ENCODE measurements at regions not wholly inside any gene's neighbourhood (a gene's known extent, or its start where the extent isn't known, plus 50 kb on each side); places are given as distances from the start of the nearest gene placed in this dataset.

DNA sequence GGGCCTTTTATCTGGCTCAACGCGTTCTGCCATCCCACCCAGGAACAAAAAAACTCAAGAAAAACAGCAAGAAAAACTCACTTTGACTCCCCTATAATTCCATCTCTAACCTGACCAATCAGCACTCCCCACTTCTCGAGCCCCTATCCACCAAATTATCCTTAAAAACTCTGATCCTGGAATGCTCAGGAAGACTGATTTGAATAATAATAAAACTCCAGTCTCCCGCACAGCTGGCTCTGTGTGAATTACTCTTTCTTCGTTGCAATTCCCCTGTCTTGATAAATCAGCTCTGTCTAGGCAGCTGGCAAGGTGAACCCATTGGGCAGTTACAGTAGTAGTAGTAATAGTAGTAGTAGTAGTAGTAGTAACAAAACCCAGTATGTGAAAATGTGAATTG, 165.7 kb upstream of the CASK start:
- Histone ChIP-seq H3K79me2 (ENCODE audit: control insufficient read depth, insufficient read depth, low read length) (no peaks in the 10 kb centered on the region), H4K20me1 (ENCODE audit: control insufficient read depth, insufficient read depth, low read length, poor library complexity, severe bottlenecking) (no peaks in the 10 kb centered on the region), H3K4me2 (replicated peaks; ENCODE audit: low read depth, low read length, poor library complexity, severe bottlenecking) (no peak overlapping the region), H3K4me1 (ENCODE audit: control insufficient read depth in 2 of 2, insufficient read depth in 2 of 2, low read length in 2 of 2) (peaks cover 0 to 3% of the 10 kb centered on the region in 2 donors), H3K27me3 (replicated peaks in 1 of 4; ENCODE audit: control extremely low read depth in 1 of 4, control insufficient read depth in 3 of 4, insufficient read depth in 4 of 4, low read length in 3 of 4) (no peaks in the 10 kb centered on the region), H2AFZ (ENCODE audit: insufficient read depth, low read depth, low read length, poor library complexity, severe bottlenecking) (no peak overlapping the region), H3K9ac (ENCODE audit: low read length) (no peak overlapping the region), H3K9me3 (ENCODE audit: control extremely low read depth in 1 of 3, control insufficient read depth in 2 of 3, insufficient read depth in 1 of 3, low read length in 2 of 3) (no peaks in the 10 kb centered on the region), H3K27ac (ENCODE audit: low read length in 2 of 2) (no peak overlapping the region), H3K36me3 (replicated peaks in 1 of 2; ENCODE audit: control extremely low read depth in 1 of 2, control insufficient read depth in 1 of 2, extremely low read depth in 1 of 2, insufficient read depth in 2 of 2, low read length in 1 of 2) (no peaks in the 10 kb centered on the region), H3K4me3 (ENCODE audit: control extremely low read depth in 1 of 5, extremely low read depth in 1 of 5, insufficient read depth in 1 of 5, low read depth in 2 of 5, low read length in 4 of 5) (no peak overlapping the region)
- CTCF ChIA-PET, result no interaction called here
- Mint-ChIP-seq H3K27ac (no peak overlapping the region), H3K27me3 (no peaks in the 10 kb centered on the region), H3K4me3 (no peak overlapping the region), H3K4me1 (peaks cover 4% of the 10 kb centered on the region), H3K9me3 (ENCODE audit: insufficient read depth) (no peaks in the 10 kb centered on the region)
- WGBS (ENCODE audit: insufficient coverage), result 93% methylated on average over 2 of the region's 5 CpGs
- DNase-seq (no peak), ATAC-seq (ENCODE audit: low read depth) (no peak)
- POLR2A ChIA-PET, result no interaction called here
- intact Hi-C loops (cut with micrococcal nuclease), result no loop called here
- TF ChIP-seq EZH2 (IDR thresholded peaks at IDR 0.05; ENCODE audit: borderline replicate concordance, insufficient read depth, low read depth, low read length, poor library complexity, severe bottlenecking), result no peak
- TF ChIP-seq, protein P1, sequence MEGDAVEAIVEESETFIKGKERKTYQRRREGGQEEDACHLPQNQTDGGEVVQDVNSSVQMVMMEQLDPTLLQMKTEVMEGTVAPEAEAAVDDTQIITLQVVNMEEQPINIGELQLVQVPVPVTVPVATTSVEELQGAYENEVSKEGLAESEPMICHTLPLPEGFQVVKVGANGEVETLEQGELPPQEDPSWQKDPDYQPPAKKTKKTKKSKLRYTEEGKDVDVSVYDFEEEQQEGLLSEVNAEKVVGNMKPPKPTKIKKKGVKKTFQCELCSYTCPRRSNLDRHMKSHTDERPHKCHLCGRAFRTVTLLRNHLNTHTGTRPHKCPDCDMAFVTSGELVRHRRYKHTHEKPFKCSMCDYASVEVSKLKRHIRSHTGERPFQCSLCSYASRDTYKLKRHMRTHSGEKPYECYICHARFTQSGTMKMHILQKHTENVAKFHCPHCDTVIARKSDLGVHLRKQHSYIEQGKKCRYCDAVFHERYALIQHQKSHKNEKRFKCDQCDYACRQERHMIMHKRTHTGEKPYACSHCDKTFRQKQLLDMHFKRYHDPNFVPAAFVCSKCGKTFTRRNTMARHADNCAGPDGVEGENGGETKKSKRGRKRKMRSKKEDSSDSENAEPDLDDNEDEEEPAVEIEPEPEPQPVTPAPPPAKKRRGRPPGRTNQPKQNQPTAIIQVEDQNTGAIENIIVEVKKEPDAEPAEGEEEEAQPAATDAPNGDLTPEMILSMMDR (IDR thresholded peaks at IDR 0.05), result no peak

DNA sequence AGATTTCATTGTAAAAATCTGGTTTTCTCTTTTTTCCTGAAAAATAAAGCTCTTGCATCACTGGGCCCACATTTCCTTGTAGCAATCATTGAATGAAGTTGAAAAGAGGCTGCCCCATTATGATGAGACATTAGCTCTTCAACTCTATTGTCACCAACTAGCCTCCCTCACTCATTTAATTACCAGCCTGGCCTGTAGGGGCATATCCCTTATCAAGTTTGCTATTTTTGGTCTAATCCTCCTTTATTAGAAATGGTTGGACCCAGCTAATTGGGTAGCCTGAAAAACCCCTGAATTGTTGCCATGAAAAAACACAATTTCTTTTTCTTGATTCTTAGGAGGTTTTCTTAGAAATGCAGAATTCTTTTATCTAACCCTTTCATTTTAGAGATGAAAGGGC, 164.6 kb upstream of the CASK start:
- H3K4me1 ChIP-seq (ENCODE audit: control insufficient read depth in 2 of 2, insufficient read depth in 2 of 2, low read length in 2 of 2), result no peaks in the 10 kb centered on the region
- Mint-ChIP-seq H3K4me3 (no peak overlapping the region), H3K4me1 (no peaks in the 10 kb centered on the region), H3K27me3 (no peaks in the 10 kb centered on the region), H3K27ac (no peak overlapping the region), H3K9me3 (ENCODE audit: insufficient read depth) (no peaks in the 10 kb centered on the region)
- ChIA-PET POLR2A (no interaction called here), CTCF (no interaction called here)
- no peaks in the 10 kb centered on the region for H3K79me2 ChIP-seq (ENCODE audit: control insufficient read depth, insufficient read depth, low read length)
- DNase-seq (no peak), ATAC-seq (ENCODE audit: low read depth) (no peak)
- no peaks in the 10 kb centered on the region for H3K27me3 ChIP-seq (replicated peaks in 1 of 4; ENCODE audit: control extremely low read depth in 1 of 4, control insufficient read depth in 3 of 4, insufficient read depth in 4 of 4, low read length in 3 of 4)
- H3K4me3 ChIP-seq (ENCODE audit: control extremely low read depth in 1 of 5, extremely low read depth in 1 of 5, insufficient read depth in 1 of 5, low read depth in 2 of 5, low read length in 4 of 5), result no peak overlapping the region
- TF ChIP-seq, protein P1 (IDR thresholded peaks at IDR 0.05), result no peak
- TF ChIP-seq EZH2 (IDR thresholded peaks at IDR 0.05; ENCODE audit: borderline replicate concordance, insufficient read depth, low read depth, low read length, poor library complexity, severe bottlenecking), result no peak
- no peak overlapping the region for H2AFZ ChIP-seq (ENCODE audit: insufficient read depth, low read depth, low read length, poor library complexity, severe bottlenecking)
- H3K9me3 ChIP-seq (ENCODE audit: control extremely low read depth in 1 of 3, control insufficient read depth in 2 of 3, insufficient read depth in 1 of 3, low read length in 2 of 3), result no peaks in the 10 kb centered on the region
- H3K9ac ChIP-seq (ENCODE audit: low read length), result no peak overlapping the region
- H3K36me3 ChIP-seq (replicated peaks in 1 of 2; ENCODE audit: control extremely low read depth in 1 of 2, control insufficient read depth in 1 of 2, extremely low read depth in 1 of 2, insufficient read depth in 2 of 2, low read length in 1 of 2), result no peaks in the 10 kb centered on the region
- H3K4me2 ChIP-seq (replicated peaks; ENCODE audit: low read depth, low read length, poor library complexity, severe bottlenecking), result no peak overlapping the region
- H3K27ac ChIP-seq (ENCODE audit: low read length in 2 of 2), result no peak overlapping the region
- intact Hi-C loops (cut with micrococcal nuclease), result no loop called here
- no peaks in the 10 kb centered on the region for H4K20me1 ChIP-seq (ENCODE audit: control insufficient read depth, insufficient read depth, low read length, poor library complexity, severe bottlenecking)
